NCI-H2171 (cell line): ENCODE measurements at regions not wholly inside any gene's neighbourhood (a gene's known extent, or its start where the extent isn't known, plus 50 kb on each side); places are given as distances from the start of the nearest gene placed in this dataset.

Source experiments
- DNase-seq: peaks from one replicate; lab custom pipeline; 2025; lab: John Stamatoyannopoulos, UW

- no peak for DNase-seq
These were observed 73.5 kb downstream of the GLI2 start for GRCh38 chr2:120809151-120809550.

DNA sequence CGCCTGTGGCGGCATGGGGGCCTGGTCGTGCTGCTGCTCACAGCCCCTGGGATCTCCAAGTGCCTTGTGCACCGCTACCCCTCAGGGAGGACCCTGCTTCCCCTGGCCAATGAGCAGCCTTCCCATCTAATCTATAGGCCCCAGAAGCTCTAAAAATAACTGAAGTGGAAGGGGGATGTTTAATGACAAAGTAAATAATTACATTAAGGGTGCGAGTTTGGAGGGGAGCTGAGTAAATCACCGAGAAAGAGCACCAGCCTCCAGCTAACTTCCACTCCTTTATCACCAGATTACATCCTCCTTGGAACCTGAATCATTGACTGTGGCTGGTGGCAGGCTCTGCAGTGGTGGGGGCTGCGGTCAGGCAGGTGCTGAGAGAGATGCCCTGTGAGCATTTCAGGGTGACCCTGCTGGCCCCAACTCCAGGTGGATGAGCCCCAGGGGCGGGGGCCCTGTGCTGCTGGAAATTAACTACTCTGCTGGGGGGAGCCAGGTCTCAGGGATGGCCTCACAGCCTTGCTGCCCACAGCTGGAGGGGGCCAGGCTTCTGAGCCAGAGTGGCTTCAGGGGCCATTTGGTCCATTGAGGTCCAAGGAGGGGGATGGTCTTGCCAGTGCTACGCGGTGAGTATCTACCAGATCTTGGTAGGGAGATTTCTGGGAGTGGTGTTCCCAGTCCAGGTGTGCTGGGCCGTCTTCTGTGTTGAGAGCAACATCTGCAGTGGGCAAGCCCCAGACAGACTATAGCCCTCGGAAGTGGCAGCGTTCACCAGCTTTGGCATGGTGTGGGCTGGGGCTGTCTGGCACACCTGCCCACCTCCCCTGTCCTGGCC is 74.2 kb downstream of the GLI2 start:
- no peak for DNase-seq

DNA sequence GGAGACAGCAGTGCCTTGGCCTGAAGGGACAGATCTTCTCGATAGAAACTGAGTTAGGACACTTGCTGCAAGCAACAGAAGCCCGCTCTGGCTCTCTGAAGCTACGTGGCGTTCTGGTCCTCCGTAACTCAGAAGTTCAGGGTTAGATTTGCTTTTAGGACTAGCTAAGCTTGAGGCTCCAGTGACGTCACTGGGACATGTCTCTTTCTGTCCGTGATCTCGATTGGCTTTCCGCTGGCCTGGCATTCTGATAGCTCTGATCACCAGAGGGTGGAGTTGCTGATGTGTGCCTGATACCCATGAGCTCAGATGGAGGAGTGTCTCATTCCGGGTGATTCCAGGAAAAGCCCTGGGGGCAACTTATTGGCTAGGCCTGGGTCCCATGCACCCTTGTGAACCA is 75.0 kb downstream of the GLI2 start:
- no peak for DNase-seq

GRCh38 chr2:120812866-120813265 is 77.2 kb downstream of the GLI2 start:
- no peak for DNase-seq

- peak; percentile 80 for DNase-seq
These were observed 78.7 kb downstream of the GLI2 start for GRCh38 chr2:120814352-120814751.

GRCh38 chr2:120815292-120815691 is 79.6 kb downstream of the GLI2 start:
- DNase-seq, result no peak

- DNase-seq, result no peak
These were observed 81.7 kb downstream of the GLI2 start for GRCh38 chr2:120817136-120817955.

DNA sequence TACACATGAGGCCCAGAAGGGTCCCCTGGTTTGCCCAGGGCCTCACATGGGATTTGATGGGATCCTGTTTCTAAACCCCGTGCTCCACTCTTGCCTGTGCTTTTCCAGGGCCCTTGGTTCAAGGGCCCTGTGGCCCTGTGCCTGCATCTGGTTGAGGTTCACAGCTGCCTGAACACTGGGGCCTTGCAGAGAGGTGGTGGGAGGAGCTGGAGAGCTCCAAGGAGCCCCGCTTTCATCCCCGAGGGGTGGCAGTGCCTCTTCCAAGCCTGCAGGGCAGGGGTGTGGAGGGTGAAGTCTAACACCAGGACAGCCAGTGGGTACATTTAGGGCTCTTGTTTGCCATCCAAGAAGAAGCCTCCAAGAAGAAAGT is 82.3 kb downstream of the GLI2 start:
- no peak for DNase-seq

- no peak for DNase-seq
These were observed 82.8 kb downstream of the GLI2 start for GRCh38 chr2:120818441-120818920.

GRCh38 chr2:120819720-120820210 is 84.1 kb downstream of the GLI2 start:
- DNase-seq, result no peak

DNA sequence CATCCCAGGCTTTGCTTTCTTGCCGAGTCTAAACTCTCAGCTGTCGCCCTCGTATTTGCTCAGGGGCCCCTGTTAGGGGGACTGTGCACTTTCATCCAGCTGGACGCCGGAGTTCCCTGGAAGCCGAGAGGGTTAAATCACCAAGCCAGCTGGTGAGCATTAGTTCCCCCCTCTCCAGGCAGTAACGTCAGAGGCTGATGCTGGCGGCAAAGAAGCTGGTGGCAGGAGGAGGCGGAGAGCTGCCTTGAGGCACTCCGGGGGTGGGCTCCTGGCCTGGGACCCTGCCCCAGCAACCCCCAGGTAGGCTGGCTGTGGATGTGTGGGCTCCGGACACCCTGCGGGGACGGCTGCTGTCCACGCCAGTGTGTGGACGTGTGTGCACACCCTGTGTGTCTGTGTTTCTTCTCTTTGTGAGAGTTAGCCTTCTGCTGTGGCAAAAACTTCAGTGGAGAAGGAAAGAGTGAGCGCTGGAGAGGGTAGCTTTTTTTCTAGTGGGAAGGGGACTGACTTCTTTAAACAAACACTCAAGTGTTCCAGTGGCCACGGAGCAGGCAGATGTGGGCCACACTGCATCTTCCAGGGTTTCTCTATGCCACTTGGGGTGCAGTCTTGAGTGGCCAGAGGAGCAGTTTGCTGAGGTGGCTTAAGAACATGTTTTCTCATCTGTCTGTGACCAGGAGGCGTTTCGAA is 84.7 kb downstream of the GLI2 start:
- DNase-seq, result peak; percentile 78

DNA sequence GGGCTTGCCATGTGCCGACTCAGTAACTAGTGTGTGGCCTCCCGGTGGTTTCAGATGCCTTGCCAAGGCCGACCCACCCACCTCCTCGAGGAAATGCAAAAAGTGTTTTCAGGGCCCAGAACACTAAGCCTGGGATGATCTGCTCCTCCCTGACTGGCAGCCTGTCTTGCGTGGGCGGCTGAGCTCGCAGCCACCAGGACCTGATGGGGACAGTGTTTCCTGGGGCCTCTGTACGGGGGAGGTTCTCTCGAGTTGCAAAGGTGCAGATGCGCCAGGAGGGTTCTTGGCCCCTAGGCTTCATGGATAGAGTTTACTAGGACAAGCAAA is 85.2 kb downstream of the GLI2 start:
- DNase-seq, result no peak

- no peak for DNase-seq
These were observed 85.9 kb downstream of the GLI2 start for GRCh38 chr2:120821446-120822160.

- no peak for DNase-seq
These were observed 87.3 kb downstream of the GLI2 start for GRCh38 chr2:120822933-120823332.

GRCh38 chr2:120823551-120823950 is 87.9 kb downstream of the GLI2 start:
- DNase-seq, result no peak

DNA sequence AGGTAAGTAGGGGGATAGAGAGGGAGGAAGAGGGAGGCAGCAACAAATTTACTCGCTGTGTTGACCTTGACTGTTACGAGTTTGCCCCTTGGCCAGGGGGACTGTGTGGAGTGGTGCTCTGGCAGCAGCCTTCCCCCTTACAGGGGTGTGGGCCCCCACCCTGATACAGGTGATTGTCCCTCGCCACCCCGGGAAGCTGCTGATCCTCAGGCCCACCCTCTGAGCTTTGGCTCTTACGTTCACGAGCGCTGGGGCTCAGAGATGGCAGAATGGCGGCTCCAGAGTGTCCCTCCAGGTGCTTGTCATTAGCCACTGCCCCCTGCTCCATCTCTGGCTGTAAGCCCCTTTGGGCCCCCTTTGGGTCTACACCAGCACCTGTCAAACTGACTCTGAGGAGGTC is 88.6 kb downstream of the GLI2 start:
- DNase-seq, result no peak

DNA sequence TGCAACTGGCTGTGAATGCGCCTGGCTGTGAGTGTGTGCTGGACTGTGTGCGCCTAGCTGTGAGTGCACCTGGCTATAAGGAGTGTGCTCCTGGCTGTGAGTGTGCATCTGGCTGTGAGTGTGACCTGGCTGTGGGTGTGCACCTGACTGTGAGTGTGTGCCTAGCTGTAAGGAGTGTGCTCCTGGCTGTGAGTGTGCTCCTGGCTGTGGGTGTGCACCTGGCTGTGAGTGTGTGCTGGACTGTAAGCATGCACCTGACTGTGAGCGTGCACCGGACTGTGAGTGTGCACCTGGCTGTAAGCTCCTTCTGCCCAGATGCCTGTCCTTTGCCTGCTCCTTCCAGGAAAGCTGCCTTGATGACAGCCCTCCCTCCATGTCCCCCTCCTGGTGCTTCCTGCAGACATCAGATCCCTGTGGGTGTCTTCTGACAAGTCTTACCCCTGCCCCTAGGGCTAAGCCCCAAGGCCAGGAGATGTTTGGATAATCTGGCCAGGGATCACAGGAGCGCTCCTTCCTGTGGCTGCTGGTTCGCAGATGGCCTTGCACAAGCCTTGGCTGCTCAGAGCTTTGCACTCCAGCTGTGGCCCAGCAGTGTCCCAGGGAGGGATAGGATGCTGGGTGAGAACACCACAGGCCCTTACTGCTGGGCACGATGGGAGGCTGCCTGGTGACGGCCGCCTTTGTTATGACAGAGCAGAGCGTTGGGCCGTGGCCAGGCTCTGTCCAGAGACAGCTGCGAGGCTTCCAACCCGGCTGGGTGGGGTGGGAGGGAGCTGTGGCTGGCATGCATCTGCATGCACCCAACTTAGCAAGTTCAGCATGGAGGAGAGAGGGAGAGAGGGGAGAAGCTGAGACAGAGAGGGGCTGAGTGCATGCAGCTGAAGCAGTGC is 89.9 kb downstream of the GLI2 start:
- DNase-seq, result no peak

GRCh38 chr2:120826260-120826648 is 90.6 kb downstream of the GLI2 start:
- DNase-seq, result no peak

DNA sequence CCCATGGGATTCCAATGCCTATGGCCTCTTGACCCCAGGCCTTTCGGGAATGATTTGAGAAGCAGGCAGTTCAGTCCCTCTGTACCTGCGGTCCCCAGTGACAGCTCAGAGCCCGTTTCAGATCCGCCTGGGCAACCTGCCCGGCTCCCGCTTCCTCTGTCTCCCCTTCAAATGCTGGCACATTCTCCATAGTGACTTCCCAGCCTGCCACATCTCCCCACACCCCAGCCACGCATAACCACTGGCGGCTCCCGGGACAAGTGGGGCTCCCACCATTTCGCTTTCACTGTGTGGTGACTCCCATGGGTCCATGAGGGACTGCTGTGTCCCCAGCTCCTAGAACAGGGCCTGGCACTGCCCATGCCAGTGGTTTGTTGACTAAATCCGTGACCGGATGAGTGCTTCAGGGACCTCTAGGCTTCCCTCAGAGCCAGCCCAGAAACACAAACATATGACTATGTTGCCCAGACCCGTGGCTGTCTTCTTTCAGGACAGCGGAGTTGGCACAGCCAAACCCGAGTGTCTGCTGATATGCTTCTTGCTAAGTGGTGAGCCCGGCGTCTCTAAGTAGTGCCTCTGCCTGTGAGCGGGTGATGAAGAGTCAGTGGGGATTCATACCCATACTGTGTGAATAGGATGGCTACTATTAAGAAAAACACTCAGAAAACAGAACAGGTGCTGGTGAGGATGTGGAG is 91.2 kb downstream of the GLI2 start:
- no peak for DNase-seq

GRCh38 chr2:120828066-120828465 is 92.4 kb downstream of the GLI2 start:
- DNase-seq, result no peak
